ENCODE measurements at regions not wholly inside any gene's neighbourhood (a gene's known extent, or its start where the extent isn't known, plus 50 kb on each side); places are given as distances from the start of the nearest gene placed in this dataset.

GRCh38 chr9:1331546-1332038 is 281.4 kb downstream of the DMRT2 start:
- TF ChIP-seq NFE2L2 (conservative IDR thresholded peaks at IDR 0.05; ENCODE audit: low read length) (no peak), CTCF (IDR thresholded peaks at IDR 0.05) (no peak), PBX3 (IDR thresholded peaks at IDR 0.05) (no peak), HOXB5 (CRISPR knock-in tag; IDR thresholded peaks at IDR 0.05) (no peak), USF2 (IDR thresholded peaks at IDR 0.05) (no peak), MAX (IDR thresholded peaks at IDR 0.05) (no peak), CBX8 (IDR thresholded peaks at IDR 0.05) (no peak), EHMT2 (IDR thresholded peaks at IDR 0.05; ENCODE audit: low read depth) (no peak), RAD21 (conservative IDR thresholded peaks at IDR 0.05 in 1 of 2, IDR thresholded peaks at IDR 0.05 in 1 of 2) (no peak), ESRRA (IDR thresholded peaks at IDR 0.05; ENCODE audit: borderline replicate concordance, low read length) (no peak), KDM1A (IDR thresholded peaks at IDR 0.05; ENCODE audit: low read depth) (no peak), EP300 (IDR thresholded peaks at IDR 0.05) (no peak), JUNB (IDR thresholded peaks at IDR 0.05) (no peak), POLR2A (IDR thresholded peaks at IDR 0.05; ENCODE audit: low read length) (no peak)

Data from A549 (cell line).